GM10266 (cell line): ENCODE measurements at regions not wholly inside any gene's neighbourhood (a gene's known extent, or its start where the extent isn't known, plus 50 kb on each side); places are given as distances from the start of the nearest gene placed in this dataset.

Experiments used
- DNase-seq: peaks from one replicate; pipeline ENCODE4 v3.0.0; 2012; ENCODE audit errors: extremely low spot score
- TF ChIP-seq, protein P1 (sequence below): IDR thresholded peaks from 2 replicates; pipeline ENCODE4 v1.5.1; 2012; ENCODE audit warnings: mild to moderate bottlenecking, low read depth; ENCODE audit not compliant: control insufficient read depth, insufficient read depth; ENCODE audit errors: missing control alignments

DNA sequence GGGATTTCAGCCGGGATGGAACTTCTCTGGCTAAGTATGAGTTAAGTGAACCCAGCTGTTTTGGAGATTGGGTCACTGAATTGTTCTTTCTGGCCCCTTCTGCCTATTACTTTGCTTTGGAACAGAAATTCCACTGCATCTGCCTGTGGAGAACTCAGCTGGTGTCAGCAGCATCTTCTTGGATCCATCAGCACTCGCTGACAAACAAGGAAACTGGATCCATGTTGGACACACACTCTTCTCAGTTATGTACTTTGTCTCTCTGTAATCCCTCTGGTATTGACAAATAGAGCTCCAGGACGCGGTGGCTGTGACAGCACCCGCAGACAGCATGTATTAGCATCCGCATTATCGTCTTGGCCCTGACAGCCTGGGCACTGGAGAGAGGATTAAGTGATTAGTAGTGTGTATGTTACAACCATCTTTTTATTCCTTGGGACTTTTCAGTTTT lies 73.0 kb upstream of the BMPER start:
- TF ChIP-seq, protein P1, sequence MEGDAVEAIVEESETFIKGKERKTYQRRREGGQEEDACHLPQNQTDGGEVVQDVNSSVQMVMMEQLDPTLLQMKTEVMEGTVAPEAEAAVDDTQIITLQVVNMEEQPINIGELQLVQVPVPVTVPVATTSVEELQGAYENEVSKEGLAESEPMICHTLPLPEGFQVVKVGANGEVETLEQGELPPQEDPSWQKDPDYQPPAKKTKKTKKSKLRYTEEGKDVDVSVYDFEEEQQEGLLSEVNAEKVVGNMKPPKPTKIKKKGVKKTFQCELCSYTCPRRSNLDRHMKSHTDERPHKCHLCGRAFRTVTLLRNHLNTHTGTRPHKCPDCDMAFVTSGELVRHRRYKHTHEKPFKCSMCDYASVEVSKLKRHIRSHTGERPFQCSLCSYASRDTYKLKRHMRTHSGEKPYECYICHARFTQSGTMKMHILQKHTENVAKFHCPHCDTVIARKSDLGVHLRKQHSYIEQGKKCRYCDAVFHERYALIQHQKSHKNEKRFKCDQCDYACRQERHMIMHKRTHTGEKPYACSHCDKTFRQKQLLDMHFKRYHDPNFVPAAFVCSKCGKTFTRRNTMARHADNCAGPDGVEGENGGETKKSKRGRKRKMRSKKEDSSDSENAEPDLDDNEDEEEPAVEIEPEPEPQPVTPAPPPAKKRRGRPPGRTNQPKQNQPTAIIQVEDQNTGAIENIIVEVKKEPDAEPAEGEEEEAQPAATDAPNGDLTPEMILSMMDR: no peak
- no peak for DNase-seq

GRCh38 chr7:33836797-33837355 lies 68.5 kb upstream of the BMPER start:
- TF ChIP-seq, protein P1: peak; percentile 14
- DNase-seq: no peak

- DNase-seq: no peak
- TF ChIP-seq, protein P1: no peak
Observed at GRCh38 chr7:33837356-33837851, 67.9 kb upstream of the BMPER start.

DNA sequence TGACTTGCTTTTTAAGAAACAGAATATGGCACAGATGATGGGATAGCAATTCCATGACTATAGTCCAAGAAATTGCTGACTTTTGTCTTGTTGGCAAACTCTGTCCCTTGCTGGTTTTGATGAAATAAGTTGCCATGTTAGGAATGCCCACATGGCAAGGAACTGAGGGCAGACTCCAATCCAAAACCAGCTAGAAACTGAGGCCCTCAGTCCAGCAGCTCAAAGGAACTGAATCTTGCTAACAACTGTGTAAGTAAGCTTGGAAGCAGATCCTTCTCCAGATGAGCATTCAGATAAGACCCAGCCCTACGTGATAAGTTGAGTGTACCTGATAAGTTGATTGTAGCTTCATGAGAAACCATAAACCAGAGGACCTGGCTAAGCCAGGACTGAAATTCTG lies 64.3 kb upstream of the BMPER start:
- no peak for DNase-seq
- TF ChIP-seq, protein P1: no peak

- TF ChIP-seq, protein P1: no peak
- DNase-seq: no peak
Observed at GRCh38 chr7:33841705-33842129, 63.6 kb upstream of the BMPER start.

DNA sequence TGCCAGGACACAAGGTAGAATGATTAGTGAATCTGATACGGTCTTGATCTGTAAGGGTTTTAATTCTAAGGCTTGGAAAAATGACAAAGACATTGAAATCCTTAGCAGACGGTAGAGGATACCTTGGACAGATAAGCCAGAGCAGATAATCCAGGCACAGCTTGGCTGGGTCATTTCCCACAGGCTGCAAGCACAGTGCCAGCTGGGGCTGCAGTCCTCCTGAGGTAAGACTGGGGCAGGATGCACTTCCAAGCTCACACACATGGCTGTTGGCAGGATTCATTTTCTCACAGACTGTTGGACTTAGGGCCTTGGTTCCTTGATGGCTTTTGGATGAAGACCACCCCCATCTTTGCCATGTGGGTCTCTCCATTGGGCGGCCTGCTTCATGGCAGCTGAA lies 63.2 kb upstream of the BMPER start:
- TF ChIP-seq, protein P1: no peak
- DNase-seq: no peak

GRCh38 chr7:33845991-33846509 lies 59.3 kb upstream of the BMPER start:
- TF ChIP-seq, protein P1: no peak
- DNase-seq: no peak
